ENCODE measurements at regions not wholly inside any gene's neighbourhood (a gene's known extent, or its start where the extent isn't known, plus 50 kb on each side); places are given as distances from the start of the nearest gene placed in this dataset.

DNA sequence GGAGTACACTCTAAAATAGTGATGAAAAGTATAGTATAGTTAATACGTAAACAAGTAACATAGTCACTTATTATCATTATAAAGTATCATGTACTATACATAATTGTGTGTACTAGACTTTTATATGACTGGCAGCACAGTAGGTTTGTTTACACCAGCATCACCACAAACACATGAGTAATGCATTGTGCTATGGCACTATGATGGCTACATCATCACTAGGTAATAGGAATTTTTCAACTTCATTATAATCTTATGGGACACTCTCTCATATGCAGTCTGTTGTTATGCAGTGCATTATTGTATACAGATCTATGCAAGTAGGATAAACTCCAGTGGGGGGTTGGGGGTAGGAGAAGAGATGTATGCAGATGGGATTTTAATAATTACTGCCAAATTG lies 52.7 kb upstream of the ELL2 start:
- H3K36me3 Mint-ChIP-seq (ENCODE audit: low read depth): peaks cover 4% of the 10 kb centered on the region
- no peak overlapping the region for H3K4me3 Mint-ChIP-seq

GRCh38 chr5:96013254-96013653 lies 51.6 kb upstream of the ELL2 start:
- Mint-ChIP-seq H3K36me3 (ENCODE audit: low read depth) (peaks cover 8% of the 10 kb centered on the region), H3K27me3 (ENCODE audit: low read depth, poor library complexity) (peaks cover 3% of the 10 kb centered on the region), H3K4me3 (no peak overlapping the region), H3K4me1 (peaks cover 7% of the 10 kb centered on the region), H3K9me3 (peaks cover 17% of the 10 kb centered on the region), H3K27ac (no peak overlapping the region)
- no peak for TF ChIP-seq CTCF (IDR thresholded peaks at IDR 0.05)
- DNase-seq: no peak

More for the DNA sequence above, 52.7 kb upstream of the ELL2 start:
- DNase-seq: no peak
- H3K27me3 Mint-ChIP-seq (ENCODE audit: low read depth, poor library complexity): peaks cover 3% of the 10 kb centered on the region
- peaks cover 7% of the 10 kb centered on the region for H3K4me1 Mint-ChIP-seq
- H3K27ac Mint-ChIP-seq: no peak overlapping the region
- TF ChIP-seq CTCF (IDR thresholded peaks at IDR 0.05): no peak
- H3K9me3 Mint-ChIP-seq: peaks cover 6% of the 10 kb centered on the region

- no peak for DNase-seq
- peaks cover 21% of the 10 kb centered on the region for H3K9me3 Mint-ChIP-seq
- H3K27me3 Mint-ChIP-seq (ENCODE audit: low read depth, poor library complexity): peaks cover 3% of the 10 kb centered on the region
- TF ChIP-seq CTCF (IDR thresholded peaks at IDR 0.05): no peak
- H3K27ac Mint-ChIP-seq: no peak overlapping the region
- peaks cover 9% of the 10 kb centered on the region for H3K36me3 Mint-ChIP-seq (ENCODE audit: low read depth)
- peaks cover 7% of the 10 kb centered on the region for H3K4me1 Mint-ChIP-seq
- no peak overlapping the region for H3K4me3 Mint-ChIP-seq
These were observed 50.7 kb upstream of the ELL2 start for GRCh38 chr5:96012399-96012798.
